NCI-H524 treated with DMSO at 0.1 percent for 48 hours (cell line): ENCODE measurements at regions not wholly inside any gene's neighbourhood (a gene's known extent, or its start where the extent isn't known, plus 50 kb on each side); places are given as distances from the start of the nearest gene placed in this dataset.
"Not testable (repeated sequence)": the region's sequence is repeated elsewhere in the genome, so short reads cannot be mapped to it uniquely, and the experiment has no call there.

Experiments used
- DNase-seq: peaks from one replicate; lab custom pipeline; 2025; lab: John Stamatoyannopoulos, UW

DNA sequence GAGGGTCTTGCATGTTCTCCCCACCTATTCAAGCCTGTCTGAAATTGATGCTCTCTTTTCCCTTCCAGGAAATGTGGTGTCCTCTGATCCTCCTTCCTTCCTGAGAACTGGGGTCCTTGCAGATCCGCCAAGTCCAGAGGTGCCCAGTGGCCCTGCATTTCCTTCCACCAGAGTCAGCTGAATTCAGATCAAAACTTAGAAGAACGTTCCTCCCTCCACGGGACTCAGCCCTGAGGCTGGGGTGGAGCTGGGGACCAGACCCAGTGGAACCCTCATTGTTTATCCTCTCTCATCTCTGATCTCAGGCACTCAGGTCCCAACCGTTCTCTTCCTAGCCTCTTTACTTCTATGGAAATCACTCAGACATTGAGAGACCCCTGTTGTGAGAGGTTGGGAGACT lies 477.3 kb downstream of the TSHZ3 start:
- DNase-seq = no peak

DNA sequence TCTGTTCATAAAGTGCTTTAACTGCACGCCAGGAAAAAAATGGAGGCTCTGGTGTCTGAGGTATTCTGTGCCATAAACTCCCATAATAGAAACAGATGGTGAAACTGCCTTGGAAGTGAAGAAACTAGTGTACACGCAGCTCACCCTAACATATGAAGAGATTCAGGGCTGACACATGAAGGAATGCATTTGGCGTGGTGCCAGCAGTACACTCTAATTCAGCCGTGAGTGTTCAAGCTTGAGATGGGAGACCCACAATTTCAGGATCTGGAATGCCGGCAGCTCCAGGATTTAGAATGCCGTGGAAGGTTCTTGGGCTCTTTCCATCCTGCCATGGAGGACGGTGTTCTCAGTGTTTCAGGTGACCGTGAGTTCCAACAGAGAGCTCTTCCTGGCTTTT lies 478.4 kb downstream of the TSHZ3 start:
- DNase-seq = no peak

DNA sequence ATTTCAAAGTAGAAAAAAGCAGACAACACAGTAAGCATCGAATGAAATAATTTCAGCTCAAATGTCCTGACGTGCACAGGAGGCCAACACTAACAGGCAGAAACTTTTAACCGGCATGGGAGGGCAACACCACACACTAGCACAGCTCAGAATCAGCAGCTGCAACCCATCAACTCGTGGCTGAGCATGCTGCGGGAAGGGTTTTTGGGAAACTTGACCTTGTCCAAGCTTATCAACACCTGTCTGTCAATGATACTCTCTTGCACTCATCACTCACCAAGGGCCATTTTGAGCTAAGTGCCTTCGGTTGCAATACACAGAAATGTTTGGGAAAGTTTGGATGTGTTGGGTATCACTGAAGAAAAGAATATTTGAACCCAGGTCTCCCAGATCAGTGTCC lies 483.7 kb downstream of the TSHZ3 start:
- no peak for DNase-seq

DNA sequence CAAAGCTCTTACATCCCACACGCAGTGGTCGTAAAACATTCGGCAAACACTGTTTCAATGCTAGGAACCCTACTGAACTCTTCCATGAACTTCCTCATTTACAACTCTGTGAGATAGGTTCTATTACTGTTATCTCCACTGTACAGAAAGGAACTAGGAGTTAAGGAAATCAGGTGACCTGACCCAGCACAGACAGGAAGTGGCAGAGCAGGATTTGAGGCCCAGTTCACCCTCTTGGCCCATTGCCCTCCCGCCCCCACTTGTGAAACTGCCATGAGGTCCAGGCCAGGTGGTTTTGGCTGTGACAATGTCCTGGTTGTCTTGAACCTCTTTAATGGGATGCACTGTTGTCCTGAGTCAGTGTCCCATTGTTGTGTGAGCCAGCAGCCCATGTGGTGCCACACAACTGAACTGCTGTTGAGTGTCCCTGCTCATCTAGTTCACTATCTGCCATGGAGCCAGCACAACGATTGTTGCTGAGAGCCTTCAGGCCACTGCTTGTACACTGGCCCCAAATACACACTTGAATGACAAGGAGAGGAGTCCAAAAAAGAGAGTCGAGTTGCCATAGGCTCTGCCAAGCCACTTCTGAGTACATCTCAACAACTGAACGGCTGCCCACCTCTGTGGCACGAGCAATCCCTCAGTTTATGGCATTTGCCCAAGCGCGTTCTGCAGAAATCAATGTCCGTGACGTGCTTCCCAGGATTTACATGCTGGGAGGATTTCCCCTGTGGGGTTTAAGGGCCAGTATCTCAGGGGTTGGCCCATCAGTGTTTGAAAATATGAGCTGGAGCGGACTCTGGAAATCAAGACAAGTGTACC lies 484.6 kb downstream of the TSHZ3 start:
- no peak for DNase-seq

DNA sequence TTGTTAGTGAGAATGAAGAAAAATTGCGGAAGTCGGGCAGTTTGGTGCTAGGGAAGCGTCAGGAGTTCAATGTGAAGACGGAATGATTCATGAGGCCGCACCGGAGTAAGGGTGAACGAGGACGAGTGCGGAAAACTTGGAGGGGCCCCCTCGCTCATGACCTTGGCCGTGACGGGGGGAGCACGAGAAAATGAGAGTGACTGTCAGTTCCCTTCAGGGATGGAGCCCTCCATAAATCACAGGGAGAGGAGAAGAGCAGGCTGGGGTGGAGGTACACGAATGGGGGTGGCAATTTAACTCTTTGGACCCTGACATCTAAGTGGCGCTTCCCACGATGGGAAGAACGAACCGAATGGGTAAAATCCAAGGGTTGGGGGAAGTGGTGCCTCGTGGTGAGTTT lies 486.4 kb downstream of the TSHZ3 start:
- DNase-seq = no peak

DNA sequence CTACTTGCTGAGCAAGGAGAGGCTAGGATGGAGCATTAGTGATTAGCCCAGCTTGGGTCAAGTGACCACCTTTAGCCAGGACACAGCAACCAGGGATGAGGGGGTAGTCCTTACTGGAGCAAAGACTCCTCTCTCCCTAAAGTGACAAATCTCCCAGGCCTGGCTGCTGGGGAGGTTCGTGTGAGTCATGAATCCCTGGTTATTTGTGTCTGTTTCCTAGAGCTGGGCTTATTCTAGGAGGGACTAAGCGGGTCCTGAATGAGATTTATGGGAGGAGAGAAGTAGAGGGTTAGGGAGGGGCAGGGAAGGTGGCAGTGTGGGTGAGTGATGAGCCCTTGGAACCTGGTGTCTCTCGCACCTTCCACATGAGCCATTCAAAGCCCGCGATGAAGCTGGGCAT lies 487.3 kb downstream of the TSHZ3 start:
- DNase-seq = no peak

DNA sequence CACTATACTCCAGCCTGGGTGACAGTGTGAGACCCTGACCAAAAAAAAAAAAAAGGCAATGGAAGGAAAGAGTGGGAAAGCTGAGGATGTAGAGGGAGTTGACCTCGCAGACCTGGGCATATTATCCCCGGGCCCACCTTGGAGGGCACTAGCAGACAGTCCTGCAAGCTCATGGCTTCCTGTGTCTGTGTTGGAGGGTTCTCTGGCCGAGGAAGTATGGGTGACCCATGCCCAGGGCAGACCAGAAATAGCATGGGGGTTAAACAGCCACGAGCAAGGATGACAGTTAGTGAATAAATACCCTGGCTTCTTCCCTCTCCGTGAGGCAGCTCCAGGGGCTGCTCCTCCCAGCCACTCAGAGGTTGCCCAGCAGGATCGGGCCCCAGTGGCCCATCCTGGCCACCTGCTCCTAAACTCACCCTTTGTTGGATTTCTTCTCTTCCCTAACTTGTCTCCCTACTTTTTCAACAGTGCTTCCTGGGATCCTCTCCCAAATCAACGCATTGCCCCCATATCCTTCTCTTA lies 485.8 kb downstream of the ZNF536 start:
- DNase-seq = no peak

DNA sequence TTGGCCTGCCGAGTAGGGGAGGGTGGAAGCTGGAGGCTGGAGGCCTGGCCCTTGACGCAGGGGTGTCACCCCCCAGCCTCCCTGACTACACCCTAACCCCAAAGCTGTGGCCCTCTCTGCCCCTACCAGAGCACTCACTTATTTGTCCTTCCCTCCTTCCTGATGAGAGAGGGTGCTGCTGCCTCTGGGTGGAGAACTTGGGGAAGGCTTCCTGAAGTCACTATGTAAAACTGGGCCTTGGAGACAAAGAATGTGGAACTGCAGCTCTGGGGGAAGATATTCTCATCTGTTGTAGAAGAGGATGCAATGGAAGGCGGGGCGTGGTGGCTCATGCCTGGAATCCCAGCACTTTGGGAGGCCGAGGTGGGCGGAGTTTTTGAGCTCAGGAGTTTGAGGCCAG lies 485.2 kb downstream of the ZNF536 start:
- DNase-seq = no peak

DNA sequence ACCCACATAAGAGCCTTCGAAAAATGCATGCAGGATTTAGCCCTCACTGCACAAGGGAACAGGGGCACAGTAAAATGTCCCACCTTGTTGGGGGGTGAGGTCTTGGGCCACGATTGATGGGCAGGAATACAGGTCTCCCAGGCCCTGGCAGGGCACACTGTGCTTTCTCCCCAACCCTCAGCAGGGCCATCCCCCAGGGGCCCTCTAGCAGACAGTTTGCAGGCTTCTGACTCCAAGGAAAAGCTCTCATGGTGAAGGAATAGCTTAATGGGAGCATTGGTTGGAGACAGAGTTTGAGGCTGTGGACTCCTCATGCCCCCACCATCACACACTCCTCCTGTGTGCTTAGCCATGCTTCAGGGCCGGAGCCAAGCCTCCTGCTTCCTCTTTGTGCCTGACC lies 484.6 kb downstream of the ZNF536 start:
- no peak for DNase-seq

DNA sequence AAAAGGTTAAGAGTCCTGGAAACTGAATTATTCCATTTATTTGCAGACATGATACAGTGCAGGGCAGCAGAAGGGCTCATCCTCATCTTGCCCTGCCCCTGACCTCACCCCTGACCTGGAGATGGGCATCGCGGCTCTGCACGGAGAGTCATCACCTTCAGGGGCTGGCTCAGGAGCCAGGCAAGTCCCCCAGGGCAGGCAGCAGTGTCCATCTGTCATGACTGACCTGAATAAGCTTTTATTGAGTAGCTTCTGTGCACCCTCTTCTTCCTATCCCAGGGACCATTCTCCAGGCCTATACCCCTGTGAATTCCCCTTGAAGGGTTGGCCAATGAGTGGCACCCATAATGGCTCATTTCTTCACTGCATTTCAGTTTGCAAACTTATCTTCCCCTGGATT lies 484.2 kb downstream of the ZNF536 start:
- DNase-seq = no peak

DNA sequence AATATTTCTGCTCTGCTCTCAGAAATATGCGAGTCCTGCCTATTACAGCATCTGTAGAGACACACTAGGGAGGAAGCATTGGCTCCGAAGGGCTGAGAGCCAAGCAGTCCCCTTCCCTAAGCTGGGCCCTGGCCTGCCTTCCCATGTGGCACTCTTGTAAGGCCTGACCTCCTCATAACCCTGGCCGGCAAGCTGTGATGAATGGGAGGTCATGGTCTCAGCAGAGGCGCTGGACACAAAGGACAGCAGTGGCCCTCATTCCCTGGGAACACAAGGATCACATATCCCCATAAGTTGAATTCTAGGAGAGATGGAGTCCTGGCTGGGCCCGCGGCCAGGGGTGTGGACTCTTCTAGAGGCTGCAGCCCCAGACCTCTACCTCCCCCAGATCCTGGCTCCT lies 483.3 kb downstream of the ZNF536 start:
- DNase-seq = no peak

DNA sequence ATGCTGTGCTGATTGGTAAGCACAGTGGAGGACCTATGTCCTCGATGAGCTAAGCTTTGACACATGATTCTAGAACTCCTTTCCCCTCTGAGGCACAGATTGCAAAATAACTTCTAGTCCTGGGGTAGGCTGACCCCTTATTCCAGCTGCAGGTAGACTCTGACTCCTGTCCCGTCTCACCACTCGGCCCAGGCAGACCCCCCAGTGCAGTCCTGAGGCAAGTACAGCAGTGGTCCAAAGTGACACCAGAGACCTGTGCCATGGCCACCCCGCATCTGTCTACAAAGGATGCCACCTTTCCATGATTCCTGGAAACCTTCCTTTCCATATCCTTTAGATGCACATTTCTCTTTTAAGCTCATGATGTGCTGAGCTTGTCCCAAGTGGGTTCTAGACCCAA lies 482.5 kb downstream of the ZNF536 start:
- no peak for DNase-seq

DNA sequence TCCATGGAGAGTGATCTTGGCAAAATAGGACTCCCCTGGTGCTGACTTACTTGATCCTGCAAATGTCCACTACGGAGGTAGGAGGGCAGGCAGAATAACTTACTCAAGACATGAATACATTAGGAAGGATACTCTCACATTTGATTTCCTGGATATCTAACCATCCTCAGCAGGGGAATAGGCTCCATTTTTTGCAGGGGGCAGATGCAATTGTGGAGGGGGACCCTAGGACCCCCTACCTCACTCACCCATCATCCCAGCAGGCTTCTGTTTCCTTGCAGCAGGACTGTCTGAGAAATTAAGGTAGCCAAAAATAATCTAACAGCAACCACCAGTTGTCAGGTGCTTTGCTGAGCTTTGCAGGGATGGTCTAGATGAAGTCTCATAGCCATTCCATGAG lies 482.0 kb downstream of the ZNF536 start:
- DNase-seq = no peak

DNA sequence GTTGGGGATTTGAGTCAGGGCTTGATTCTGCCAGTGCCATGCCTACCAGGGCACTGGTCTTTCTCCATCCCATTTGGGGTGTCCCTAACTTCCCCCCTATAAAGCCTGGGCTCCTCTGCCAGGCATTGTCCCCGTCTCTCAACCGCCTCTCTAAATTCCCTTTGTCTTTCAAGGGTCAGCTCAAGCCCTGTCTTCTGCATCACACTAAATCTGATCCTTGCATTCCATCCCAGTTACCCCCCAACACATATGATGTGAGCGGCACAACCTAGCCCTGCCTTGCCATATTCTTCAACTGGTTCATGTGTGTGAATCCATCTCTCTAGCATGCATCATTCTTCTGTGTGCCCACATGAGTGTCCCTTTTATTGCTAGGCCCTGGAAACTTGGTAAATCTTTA lies 480.9 kb downstream of the ZNF536 start:
- no peak for DNase-seq

DNA sequence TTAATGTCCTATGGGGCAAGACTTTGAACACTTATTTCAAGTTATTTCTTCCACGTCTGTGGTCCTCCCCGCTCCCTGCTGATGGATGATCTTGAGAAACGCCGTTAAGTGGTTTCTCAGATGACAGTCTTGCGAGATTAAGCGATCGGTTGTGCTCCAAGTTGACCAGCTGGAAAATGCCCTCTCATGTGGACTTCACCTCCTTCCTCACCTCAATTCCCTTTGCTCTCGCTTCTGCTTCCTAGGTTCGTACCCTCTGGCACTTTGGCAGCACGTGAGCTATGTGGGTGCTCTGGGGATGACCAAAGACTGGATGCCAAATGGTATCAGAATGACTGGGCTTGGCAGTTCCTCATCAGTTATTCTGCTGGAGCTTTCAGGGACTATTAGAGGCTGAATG lies 480.0 kb downstream of the ZNF536 start:
- no peak for DNase-seq

DNA sequence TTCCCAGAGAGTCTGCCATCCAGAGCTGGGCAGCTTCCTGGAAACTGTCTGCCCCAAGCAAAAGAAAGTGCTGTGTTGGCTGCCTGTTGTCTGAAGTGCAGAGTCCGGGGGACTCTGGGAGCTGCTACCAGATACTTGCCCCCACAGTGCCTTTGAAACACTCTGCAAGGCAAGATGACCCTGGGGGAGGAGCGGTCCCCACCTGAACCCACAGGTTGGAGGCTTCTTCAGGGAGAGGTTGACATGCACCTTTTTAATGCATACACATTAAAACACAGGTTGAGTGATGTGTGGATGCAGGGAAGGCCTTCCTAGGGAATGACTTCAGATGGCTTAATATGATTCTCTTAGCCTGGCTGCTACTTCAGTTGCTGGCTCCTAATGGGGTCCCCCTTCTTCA lies 479.5 kb downstream of the ZNF536 start:
- DNase-seq = no peak

DNA sequence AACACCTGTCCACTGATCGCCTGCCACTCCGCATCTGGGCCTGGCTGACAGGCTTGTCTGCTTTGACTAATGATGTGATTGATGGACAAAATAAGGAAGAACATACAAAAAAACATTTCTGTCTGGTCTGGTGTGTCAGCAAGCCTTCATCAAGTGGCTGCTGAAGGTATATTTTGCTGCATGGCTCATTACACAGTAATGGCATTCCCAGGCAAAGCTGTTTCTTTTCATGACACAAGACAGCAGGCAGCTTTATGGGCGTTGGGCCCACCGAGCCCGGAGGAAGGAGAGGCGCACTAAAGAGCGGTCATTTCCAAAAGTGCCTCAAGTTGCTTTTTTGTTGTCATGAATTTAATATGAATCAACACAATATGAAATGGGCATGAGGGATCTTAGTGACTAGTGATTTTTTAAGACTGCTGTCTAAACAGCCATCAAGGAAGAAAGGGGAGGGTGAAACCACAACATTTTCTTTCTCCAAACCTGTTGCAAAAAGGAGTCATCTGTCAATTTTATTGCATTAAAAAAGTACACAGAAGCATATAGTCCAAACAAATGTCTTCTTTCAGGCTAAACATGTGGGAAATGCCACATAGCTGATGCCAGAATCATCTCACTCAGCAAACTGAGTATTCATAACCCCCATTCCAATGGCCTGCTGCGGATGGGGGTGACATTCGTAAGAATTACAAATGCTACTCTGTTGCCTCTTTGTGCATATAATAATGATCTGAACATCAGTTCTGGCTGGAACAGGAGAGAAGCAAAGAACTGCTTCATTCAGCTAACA lies 476.6 kb downstream of the ZNF536 start:
- DNase-seq = no peak

DNA sequence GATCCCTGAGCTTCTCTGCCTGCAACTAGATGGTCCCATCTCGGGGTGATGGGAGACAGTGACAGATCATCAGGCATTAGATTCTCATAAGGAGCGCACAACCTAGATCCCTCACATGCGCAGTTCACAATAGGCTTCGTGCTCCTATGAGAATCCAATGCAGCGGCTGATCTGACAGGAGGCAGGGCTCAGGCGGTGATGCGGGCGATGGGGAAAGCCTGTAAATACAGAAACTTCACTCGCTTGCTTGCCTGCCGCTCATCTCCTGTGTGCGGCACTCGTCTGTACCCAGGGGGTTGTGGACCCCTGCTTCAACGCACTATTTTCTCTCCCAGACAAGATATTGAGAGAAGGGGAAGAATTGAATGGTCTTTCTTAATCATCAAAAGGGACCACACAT lies 473.9 kb downstream of the ZNF536 start:
- no peak for DNase-seq

DNA sequence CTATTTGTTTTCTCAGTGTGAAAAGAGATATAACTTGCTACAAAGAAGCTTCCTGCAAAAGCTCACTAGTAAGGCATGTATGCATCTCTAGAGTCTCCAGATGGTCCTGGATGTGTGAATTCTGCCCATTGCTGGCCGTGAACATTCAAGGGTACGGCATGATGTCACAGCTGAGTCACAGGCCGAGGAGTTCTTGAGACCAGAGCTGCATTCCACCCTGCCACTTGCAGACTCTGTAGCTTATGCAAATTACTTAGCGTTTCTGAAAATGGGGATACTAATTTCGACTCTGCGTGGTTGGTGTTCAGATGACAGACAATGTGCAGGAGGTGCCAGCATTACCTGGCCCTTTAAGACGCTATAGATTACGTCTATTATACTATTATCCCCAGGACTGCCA lies 470.7 kb downstream of the ZNF536 start:
- no peak for DNase-seq

DNA sequence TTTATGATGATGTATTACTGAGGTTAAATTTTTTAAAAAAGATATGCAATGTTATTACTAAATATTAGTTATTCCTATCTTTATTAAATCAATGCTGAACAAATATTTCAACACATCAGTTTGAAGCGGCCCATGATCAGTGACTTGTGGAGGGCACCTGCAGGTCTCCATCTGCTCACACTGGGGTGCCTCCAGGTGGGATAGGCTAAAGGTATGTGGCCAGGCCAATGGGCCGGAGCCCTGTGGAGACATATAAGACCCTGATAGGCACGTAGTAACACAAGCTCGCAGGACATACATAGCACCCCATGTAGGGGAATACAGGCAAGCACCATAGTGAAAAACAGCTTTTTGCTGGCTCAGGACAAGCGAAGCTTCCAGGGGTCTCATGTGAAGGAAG lies 469.8 kb downstream of the ZNF536 start:
- DNase-seq = no peak

DNA sequence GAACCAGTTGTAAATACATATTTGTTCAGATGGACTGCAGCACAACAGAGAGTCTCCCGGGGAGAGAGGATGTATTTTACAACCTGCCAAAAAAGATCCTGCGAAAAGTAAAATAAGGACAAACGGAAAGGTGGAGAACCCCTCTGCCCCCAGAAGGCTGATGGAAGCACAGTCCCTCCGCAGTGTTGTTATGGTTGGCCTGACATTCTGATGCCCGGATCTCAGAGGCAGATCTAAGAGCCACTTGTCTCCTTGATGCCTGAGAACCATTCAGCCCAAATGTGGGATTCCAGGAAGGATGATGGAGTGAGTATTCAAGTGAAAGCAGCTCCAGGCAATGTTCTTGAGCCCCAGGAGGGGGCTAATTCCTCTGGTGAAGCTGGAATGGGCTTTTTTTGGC lies 458.7 kb downstream of the ZNF536 start:
- no peak for DNase-seq

DNA sequence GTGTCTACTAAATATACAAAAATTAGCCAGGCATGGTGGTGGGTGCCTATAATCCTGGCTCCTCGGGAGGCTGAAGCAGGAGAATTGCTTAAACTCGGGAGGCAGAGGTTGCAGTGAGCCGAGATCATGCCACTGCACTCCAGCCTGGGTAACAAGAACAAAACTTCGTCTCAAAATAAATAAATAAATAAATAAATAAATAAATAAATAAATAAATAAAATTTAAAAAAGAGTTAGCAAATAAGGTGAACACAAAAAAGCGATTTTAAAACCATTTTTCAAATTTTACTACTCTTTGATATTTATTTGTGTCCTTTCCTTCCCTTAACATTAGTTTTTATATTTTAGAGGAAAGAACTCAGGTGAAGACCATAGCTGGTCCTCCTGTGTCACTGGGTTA lies 453.3 kb downstream of the ZNF536 start:
- not testable (repeated sequence) for DNase-seq

DNA sequence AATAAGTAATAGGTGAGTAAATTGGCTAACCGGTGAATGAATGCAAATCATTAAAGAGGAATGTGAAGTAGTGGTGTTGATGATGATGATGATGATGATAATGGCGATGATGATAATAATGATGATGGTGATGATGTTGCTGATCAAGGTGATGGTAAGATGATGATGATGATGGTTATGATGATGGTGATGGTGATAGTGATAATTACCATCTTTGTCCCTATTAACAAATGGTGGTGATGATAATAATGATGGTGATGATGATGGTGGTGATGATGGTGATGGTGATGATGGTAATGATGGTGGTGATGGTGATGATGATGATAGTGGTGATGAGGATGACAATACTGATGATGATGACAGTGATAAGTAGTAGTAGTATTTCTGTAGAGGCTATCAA lies 452.6 kb downstream of the ZNF536 start:
- no peak for DNase-seq
